KMS-11 (cell line): ENCODE measurements at regions not wholly inside any gene's neighbourhood (a gene's known extent, or its start where the extent isn't known, plus 50 kb on each side); places are given as distances from the start of the nearest gene placed in this dataset.

Source experiments
- H2AFZ ChIP-seq: fragments of 200-600 bp; sonication (generic); 2 replicates; pipeline ENCODE4 v1.6.1; 2016; ENCODE audit warnings: antibody characterized with exemption, mixed run types, low read depth
- H3K27ac ChIP-seq: fragments of 200-600 bp; sonication (generic); 2 replicates; pipeline ENCODE4 v1.6.1; 2016; ENCODE audit warnings: mild to moderate bottlenecking, mixed run types
- H3K27me3 ChIP-seq: fragments of 200-600 bp; sonication (generic); 2 replicates; pipeline ENCODE4 v1.6.1; 2017; ENCODE audit warnings: mild to moderate bottlenecking, low read depth, mixed run types, moderate library complexity; ENCODE audit not compliant: insufficient read depth
- H3K36me3 ChIP-seq: fragments of 200-600 bp; sonication (generic); 2 replicates; pipeline ENCODE4 v1.6.1; 2017; ENCODE audit warnings: mild to moderate bottlenecking, mixed run types; ENCODE audit not compliant: insufficient read depth
- H3K4me1 ChIP-seq: fragments of 200-600 bp; sonication (generic); 2 replicates; pipeline ENCODE4 v1.6.1; 2016; ENCODE audit warnings: mild to moderate bottlenecking, low read depth, mixed run types; ENCODE audit not compliant: poor library complexity, severe bottlenecking
- H3K4me2 ChIP-seq: fragments of 200-600 bp; sonication (generic); 2 replicates; pipeline ENCODE4 v1.7.0; 2016; ENCODE audit warnings: mild to moderate bottlenecking, mixed run types
- H3K4me3 ChIP-seq: fragments of 200-600 bp; sonication (generic); IDR thresholded peaks from 2 replicates; pipeline ENCODE4 v1.6.1; 2017; ENCODE audit warnings: low read depth, low read length, mixed read lengths; ENCODE audit not compliant: insufficient read depth
- H3K79me2 ChIP-seq: fragments of 200-600 bp; sonication (generic); 2 replicates; pipeline ENCODE4 v1.6.1; 2016; ENCODE audit warnings: low read depth, mixed run types; ENCODE audit not compliant: insufficient read depth
- H3K9ac ChIP-seq: fragments of 200-600 bp; sonication (generic); 2 replicates; pipeline ENCODE4 v1.6.1; 2016; ENCODE audit warnings: mild to moderate bottlenecking, mixed run types
- H4K20me1 ChIP-seq: fragments of 200-600 bp; sonication (generic); 2 replicates; pipeline ENCODE4 v1.6.1; 2016; ENCODE audit warnings: mild to moderate bottlenecking, mixed run types; ENCODE audit not compliant: insufficient read depth
- CTCF ChIP-seq: fragments of 200-600 bp; sonication (generic); conservative IDR thresholded peaks from 2 replicates; pipeline ENCODE4 v1.6.1; 2017; ENCODE audit warnings: low read depth, mild to moderate bottlenecking, antibody characterized with exemption, low read length, moderate library complexity, mixed read lengths

GRCh38 chr7:18123508-18124239 is 96.0 kb upstream of the PRPS1L1 start:
- Histone ChIP-seq H3K4me2 (no peak overlapping the region), H3K79me2 (no peaks in the 10 kb centered on the region), H3K27me3 (no peaks in the 10 kb centered on the region), H3K4me1 (no peaks in the 10 kb centered on the region), H3K9ac (no peak overlapping the region), H3K4me3 (no peak overlapping the region), H3K36me3 (no peaks in the 10 kb centered on the region), H2AFZ (no peak overlapping the region), H3K27ac (no peak overlapping the region), H4K20me1 (no peaks in the 10 kb centered on the region)
- TF ChIP-seq CTCF, result no peak

DNA sequence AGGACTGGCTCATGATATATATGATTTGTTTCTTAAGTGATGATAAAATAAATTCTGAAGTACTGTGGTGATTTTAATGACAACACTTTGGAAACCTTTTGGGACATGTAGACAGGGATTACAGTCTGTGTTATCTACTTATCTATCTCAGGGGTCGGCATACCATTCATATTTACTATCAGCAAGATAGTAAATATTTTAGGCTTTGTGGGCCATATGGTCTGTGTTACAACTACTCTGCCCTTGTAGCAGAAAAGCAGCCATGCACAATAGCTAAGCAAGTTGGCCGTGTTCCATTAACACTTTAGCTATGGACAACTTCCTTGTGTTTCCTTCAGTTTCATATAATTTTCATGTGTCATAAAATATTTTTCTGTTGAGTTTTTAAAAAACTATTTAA is 97.8 kb upstream of the PRPS1L1 start:
- Histone ChIP-seq H2AFZ (no peak overlapping the region), H3K4me1 (no peaks in the 10 kb centered on the region), H3K27ac (no peak overlapping the region), H3K9ac (no peak overlapping the region), H3K4me3 (no peak overlapping the region), H3K79me2 (no peaks in the 10 kb centered on the region), H3K4me2 (no peak overlapping the region), H3K36me3 (no peaks in the 10 kb centered on the region), H3K27me3 (no peaks in the 10 kb centered on the region), H4K20me1 (no peaks in the 10 kb centered on the region)
- no peak for TF ChIP-seq CTCF

- Histone ChIP-seq H3K4me3 (no peak overlapping the region), H3K79me2 (no peaks in the 10 kb centered on the region), H3K36me3 (no peaks in the 10 kb centered on the region), H4K20me1 (no peaks in the 10 kb centered on the region), H3K4me1 (no peaks in the 10 kb centered on the region), H3K4me2 (no peak overlapping the region), H3K27ac (no peak overlapping the region), H3K9ac (no peak overlapping the region), H2AFZ (no peak overlapping the region), H3K27me3 (no peaks in the 10 kb centered on the region)
- TF ChIP-seq CTCF, result no peak
These were observed 98.6 kb upstream of the PRPS1L1 start for GRCh38 chr7:18126281-18126680.

DNA sequence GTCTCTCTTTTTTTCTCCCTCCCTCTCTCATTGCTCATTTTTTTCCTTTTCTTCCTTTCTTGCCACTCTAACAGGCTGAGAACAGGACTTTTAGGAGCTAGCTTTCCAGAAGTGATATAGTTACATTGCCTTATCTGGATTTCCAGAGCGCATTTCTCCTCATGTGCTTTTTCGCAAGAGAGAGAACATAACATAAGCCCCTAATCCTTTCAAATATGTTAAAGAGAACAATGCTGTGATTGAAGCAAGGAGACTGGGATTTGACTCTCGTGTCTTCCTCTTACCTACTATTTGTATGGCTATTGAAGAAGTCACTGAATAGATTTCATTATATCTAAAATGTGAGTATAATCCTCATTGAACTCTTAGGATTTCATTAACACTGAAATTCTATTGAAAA is 101.2 kb upstream of the PRPS1L1 start:
- H3K27me3 ChIP-seq, result no peaks in the 10 kb centered on the region
- no peaks in the 10 kb centered on the region for H3K36me3 ChIP-seq
- H2AFZ ChIP-seq, result no peak overlapping the region
- no peak overlapping the region for H3K9ac ChIP-seq
- no peaks in the 10 kb centered on the region for H3K79me2 ChIP-seq
- no peaks in the 10 kb centered on the region for H3K4me1 ChIP-seq
- no peak overlapping the region for H3K4me2 ChIP-seq
- H4K20me1 ChIP-seq, result no peaks in the 10 kb centered on the region
- H3K4me3 ChIP-seq, result no peak overlapping the region
- no peak overlapping the region for H3K27ac ChIP-seq
- TF ChIP-seq CTCF, result no peak
